ENCODE measurements at regions not wholly inside any gene's neighbourhood (a gene's known extent, or its start where the extent isn't known, plus 50 kb on each side); places are given as distances from the start of the nearest gene placed in this dataset.

DNA sequence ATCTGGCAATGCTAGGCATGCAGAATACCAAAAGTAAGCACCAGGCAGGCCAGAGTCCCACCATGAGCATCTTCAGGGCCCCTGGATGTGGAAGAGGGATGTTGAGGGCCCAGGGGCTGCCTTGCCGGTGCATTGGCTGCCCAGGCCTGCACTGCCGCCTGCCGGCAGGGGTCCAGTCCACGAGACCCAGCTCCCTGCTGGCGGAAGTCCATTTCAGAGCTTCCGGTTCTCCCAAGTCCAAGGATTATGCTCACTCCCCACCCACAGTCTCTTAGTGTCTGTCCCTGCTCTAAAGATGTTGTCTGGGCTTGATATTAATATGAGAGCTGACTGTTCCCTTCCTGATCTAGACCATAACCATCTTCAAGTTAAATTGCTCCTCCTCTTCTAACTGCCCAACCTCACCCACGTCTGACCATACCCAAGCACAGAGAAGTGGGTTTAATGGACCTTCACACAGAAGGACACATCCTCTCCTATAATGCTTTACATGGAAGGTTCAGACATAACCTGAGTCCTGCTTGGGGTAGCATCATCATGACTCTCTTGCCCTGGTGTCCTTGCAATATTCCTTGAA is 117.4 kb downstream of the DAD1 start:
- no peaks in the 10 kb centered on the region for H3K9me3 ChIP-seq (ENCODE audit: low read depth)
- H3K4me3 ChIP-seq = no peak overlapping the region
- H3K27ac ChIP-seq = no peak overlapping the region
- no peaks in the 10 kb centered on the region for H3K4me1 ChIP-seq (ENCODE audit: low read depth)
- no peaks in the 10 kb centered on the region for H3K36me3 ChIP-seq
- no peaks in the 10 kb centered on the region for H3K27me3 ChIP-seq
- TF ChIP-seq, protein P1, sequence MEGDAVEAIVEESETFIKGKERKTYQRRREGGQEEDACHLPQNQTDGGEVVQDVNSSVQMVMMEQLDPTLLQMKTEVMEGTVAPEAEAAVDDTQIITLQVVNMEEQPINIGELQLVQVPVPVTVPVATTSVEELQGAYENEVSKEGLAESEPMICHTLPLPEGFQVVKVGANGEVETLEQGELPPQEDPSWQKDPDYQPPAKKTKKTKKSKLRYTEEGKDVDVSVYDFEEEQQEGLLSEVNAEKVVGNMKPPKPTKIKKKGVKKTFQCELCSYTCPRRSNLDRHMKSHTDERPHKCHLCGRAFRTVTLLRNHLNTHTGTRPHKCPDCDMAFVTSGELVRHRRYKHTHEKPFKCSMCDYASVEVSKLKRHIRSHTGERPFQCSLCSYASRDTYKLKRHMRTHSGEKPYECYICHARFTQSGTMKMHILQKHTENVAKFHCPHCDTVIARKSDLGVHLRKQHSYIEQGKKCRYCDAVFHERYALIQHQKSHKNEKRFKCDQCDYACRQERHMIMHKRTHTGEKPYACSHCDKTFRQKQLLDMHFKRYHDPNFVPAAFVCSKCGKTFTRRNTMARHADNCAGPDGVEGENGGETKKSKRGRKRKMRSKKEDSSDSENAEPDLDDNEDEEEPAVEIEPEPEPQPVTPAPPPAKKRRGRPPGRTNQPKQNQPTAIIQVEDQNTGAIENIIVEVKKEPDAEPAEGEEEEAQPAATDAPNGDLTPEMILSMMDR (IDR thresholded peaks at IDR 0.05; ENCODE audit: low read depth, low read length) = peak; percentile 83
- peak; percentile 65 to 80 for DNase-seq (ENCODE audit: low read depth in 1 of 2, low spot score in 1 of 2)

DNA sequence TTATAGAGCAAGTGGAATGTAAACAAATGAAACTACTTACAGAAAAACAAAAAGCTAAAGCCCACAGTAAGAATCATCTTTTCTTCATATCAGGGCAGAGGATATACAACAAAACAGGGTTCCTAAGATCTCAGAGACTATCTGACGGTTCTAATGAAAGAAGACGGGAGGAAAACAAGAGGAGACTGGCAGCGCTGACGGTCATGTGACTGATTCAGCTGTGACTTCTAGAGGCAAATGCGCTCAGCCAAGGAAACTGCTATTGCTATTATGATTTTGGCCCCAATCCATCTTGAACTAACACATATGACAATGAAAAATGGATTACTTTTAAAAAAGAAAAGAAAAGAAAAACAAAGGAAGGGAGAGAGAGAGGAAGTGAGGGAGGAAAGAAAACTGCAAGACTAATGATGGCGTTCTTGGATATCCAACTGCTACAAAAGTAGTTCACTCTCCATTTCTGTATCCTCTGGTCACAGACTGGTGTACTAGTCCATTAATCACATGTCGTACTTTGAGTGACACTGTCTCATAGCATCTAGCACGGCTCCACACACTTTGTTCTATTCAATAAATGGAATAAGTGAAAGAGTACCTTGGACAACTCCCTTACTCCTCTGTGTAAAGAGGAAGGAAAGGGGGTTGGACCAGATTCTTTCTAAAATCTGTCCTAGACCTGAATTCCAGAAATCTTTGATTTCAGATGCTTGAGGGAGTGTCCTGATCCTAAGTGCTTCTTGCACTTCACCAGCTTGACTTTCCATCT is 119.3 kb downstream of the DAD1 start:
- H3K4me1 ChIP-seq (ENCODE audit: low read depth) = no peaks in the 10 kb centered on the region
- no peak overlapping the region for H3K27ac ChIP-seq
- TF ChIP-seq, protein P1 (IDR thresholded peaks at IDR 0.05; ENCODE audit: low read depth, low read length) = no peak
- no peaks in the 10 kb centered on the region for H3K9me3 ChIP-seq (ENCODE audit: low read depth)
- H3K4me3 ChIP-seq = no peak overlapping the region
- H3K36me3 ChIP-seq = no peaks in the 10 kb centered on the region
- no peaks in the 10 kb centered on the region for H3K27me3 ChIP-seq
- DNase-seq (ENCODE audit: low read depth in 1 of 2, low spot score in 1 of 2) = no peak

DNA sequence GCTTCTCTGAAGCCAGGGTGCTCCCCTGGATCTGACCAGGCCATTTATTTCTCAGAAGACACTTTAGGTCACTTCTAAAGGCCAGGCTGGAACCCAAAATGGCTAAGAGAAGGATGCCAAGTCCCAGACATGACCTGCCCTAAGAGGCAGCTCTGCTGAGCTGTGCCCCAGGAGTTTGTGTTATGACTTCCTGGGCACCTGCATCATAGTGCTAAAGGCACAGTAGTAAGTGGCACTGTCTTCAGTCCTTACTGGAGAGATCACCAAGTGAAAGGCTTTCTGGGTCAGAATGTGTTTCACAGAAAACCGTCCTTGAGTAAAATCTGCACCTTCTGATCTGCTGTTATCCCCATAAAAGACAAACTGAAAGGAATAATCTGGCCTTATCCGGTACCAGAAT is 120.2 kb downstream of the DAD1 start:
- no peaks in the 10 kb centered on the region for H3K27me3 ChIP-seq

DNA sequence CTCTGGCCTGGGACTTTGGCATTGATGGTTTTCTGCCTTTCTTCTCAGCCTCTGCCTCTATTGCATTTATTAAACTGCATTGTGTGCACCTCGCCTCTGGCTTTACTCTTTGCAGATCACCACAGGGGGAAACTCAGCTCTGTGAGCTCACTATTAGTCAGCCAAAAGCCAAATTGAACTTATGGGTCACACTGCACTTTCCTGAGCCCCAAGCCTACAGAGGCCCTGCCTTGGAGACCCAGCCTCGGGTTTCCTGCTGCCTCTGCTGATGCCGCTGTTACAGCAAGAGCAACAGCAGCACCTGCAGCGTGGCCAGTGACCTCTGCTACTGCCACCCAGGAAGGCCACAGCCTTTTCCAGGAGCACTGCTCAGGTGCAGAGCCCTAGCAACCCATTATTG is 122.5 kb downstream of the DAD1 start:
- Histone ChIP-seq H3K27ac (no peak overlapping the region), H3K4me3 (no peak overlapping the region), H3K9me3 (ENCODE audit: low read depth) (no peaks in the 10 kb centered on the region), H3K36me3 (no peaks in the 10 kb centered on the region), H3K4me1 (ENCODE audit: low read depth) (no peaks in the 10 kb centered on the region), H3K27me3 (no peaks in the 10 kb centered on the region)
- TF ChIP-seq, protein P1 (IDR thresholded peaks at IDR 0.05; ENCODE audit: low read depth, low read length) = no peak
- DNase-seq (ENCODE audit: low read depth in 1 of 2, low spot score in 1 of 2) = no peak

More for the DNA sequence above, 120.2 kb downstream of the DAD1 start:
- TF ChIP-seq, protein P1 (IDR thresholded peaks at IDR 0.05; ENCODE audit: low read depth, low read length) = no peak
- no peak for DNase-seq (ENCODE audit: low read depth in 1 of 2, low spot score in 1 of 2)
- Histone ChIP-seq H3K27ac (no peak overlapping the region), H3K4me1 (ENCODE audit: low read depth) (no peaks in the 10 kb centered on the region), H3K36me3 (no peaks in the 10 kb centered on the region), H3K4me3 (no peak overlapping the region), H3K9me3 (ENCODE audit: low read depth) (no peaks in the 10 kb centered on the region)

DNA sequence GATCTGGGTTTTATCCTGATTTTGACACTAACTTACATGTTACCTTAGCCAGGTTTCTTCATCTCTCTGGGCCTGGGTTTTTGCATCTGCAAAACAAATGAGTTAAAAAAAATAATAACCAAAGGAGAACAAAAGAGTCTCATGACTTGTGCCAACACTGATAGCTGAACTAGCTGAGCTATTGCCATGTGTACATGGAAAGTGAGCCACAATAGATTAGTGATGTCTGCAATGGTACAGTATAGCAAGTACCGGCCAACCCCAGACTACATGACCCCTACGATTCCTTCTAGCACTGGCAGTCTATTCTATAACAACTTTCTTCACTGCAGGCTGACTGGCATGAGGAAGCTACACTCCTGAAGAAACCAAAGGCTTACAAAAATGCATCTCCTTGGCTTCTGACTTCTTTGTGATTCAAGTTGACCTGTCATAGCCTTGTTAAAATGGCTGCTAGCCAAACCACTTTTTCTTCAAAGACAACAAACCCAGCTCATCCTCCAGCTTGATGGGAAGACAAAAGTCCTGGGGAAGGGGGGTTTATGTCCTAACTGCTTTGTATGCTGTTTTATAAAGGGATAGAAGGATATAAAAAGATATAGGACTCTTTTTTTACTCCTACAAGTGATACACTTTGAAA is 123.7 kb downstream of the DAD1 start:
- TF ChIP-seq, protein P1 (IDR thresholded peaks at IDR 0.05; ENCODE audit: low read depth, low read length) = no peak
- no peaks in the 10 kb centered on the region for H3K36me3 ChIP-seq

More for the DNA sequence above, 123.7 kb downstream of the DAD1 start:
- Histone ChIP-seq H3K27me3 (no peaks in the 10 kb centered on the region), H3K9me3 (ENCODE audit: low read depth) (no peaks in the 10 kb centered on the region), H3K4me3 (no peak overlapping the region), H3K4me1 (ENCODE audit: low read depth) (no peaks in the 10 kb centered on the region), H3K27ac (no peak overlapping the region)
- DNase-seq (ENCODE audit: low read depth in 1 of 2, low spot score in 1 of 2) = no peak
